ENCODE measurements at regions not wholly inside any gene's neighbourhood (a gene's known extent, or its start where the extent isn't known, plus 50 kb on each side); places are given as distances from the start of the nearest gene placed in this dataset.
"Not testable (repeated sequence)": the region's sequence is repeated elsewhere in the genome, so short reads cannot be mapped to it uniquely, and the experiment has no call there.

- DNase-seq = no peak
- no peaks in the 10 kb centered on the region for H3K9me3 Mint-ChIP-seq
- no peaks in the 10 kb centered on the region for H3K36me3 Mint-ChIP-seq (ENCODE audit: low read depth)
- H3K4me1 Mint-ChIP-seq (ENCODE audit: low read depth) = no peaks in the 10 kb centered on the region
- peaks cover 3% of the 10 kb centered on the region; the same call in 1 of the 2 replicates for H3K27me3 Mint-ChIP-seq (ENCODE audit: insufficient read depth)
- no peak overlapping the region for H3K4me3 Mint-ChIP-seq
- no peak for TF ChIP-seq CTCF (IDR thresholded peaks at IDR 0.05)
- no peak overlapping the region for H3K27ac Mint-ChIP-seq
Measured at GRCh38 chr5:67934976-67935375, 280.6 kb upstream of the PIK3R1 start.

- no peaks in the 10 kb centered on the region for H3K4me1 Mint-ChIP-seq (ENCODE audit: low read depth)
- H3K27ac Mint-ChIP-seq = no peak overlapping the region
- H3K36me3 Mint-ChIP-seq (ENCODE audit: low read depth) = no peaks in the 10 kb centered on the region
- no peaks in the 10 kb centered on the region; the same call in 1 of the 2 replicates for H3K27me3 Mint-ChIP-seq (ENCODE audit: insufficient read depth)
- no peak for TF ChIP-seq CTCF (IDR thresholded peaks at IDR 0.05)
- no peaks in the 10 kb centered on the region for H3K9me3 Mint-ChIP-seq
- no peak for DNase-seq
- no peak overlapping the region for H3K4me3 Mint-ChIP-seq
Measured at GRCh38 chr5:67925511-67925910, 290.0 kb upstream of the PIK3R1 start.

GRCh38 chr5:67921004-67921601 lies 294.5 kb upstream of the PIK3R1 start:
- no peak overlapping the region for H3K4me3 Mint-ChIP-seq
- no peaks in the 10 kb centered on the region for H3K9me3 Mint-ChIP-seq
- no peaks in the 10 kb centered on the region; the same call in 1 of the 2 replicates for H3K27me3 Mint-ChIP-seq (ENCODE audit: insufficient read depth)
- H3K4me1 Mint-ChIP-seq (ENCODE audit: low read depth) = no peaks in the 10 kb centered on the region
- no peak for TF ChIP-seq CTCF (IDR thresholded peaks at IDR 0.05)
- H3K27ac Mint-ChIP-seq = no peak overlapping the region
- no peaks in the 10 kb centered on the region for H3K36me3 Mint-ChIP-seq (ENCODE audit: low read depth)
- no peak for DNase-seq

GRCh38 chr5:67919532-67919931 lies 296.0 kb upstream of the PIK3R1 start:
- H3K9me3 Mint-ChIP-seq; H3K4me1 Mint-ChIP-seq (ENCODE audit: low read depth); H3K36me3 Mint-ChIP-seq (ENCODE audit: low read depth); H3K4me3 Mint-ChIP-seq; H3K27ac Mint-ChIP-seq; H3K27me3 Mint-ChIP-seq (ENCODE audit: insufficient read depth); DNase-seq: not testable (repeated sequence)

GRCh38 chr5:67917561-67917960 lies 298.0 kb upstream of the PIK3R1 start:
- Mint-ChIP-seq H3K36me3 (ENCODE audit: low read depth) (no peaks in the 10 kb centered on the region), H3K4me1 (ENCODE audit: low read depth) (no peaks in the 10 kb centered on the region), H3K27ac (no peak overlapping the region), H3K9me3 (no peaks in the 10 kb centered on the region), H3K27me3 (ENCODE audit: insufficient read depth) (peaks cover 3% of the 10 kb centered on the region), H3K4me3 (no peak overlapping the region)
- no peak for TF ChIP-seq CTCF (IDR thresholded peaks at IDR 0.05)
- DNase-seq = no peak

- Mint-ChIP-seq H3K4me1 (ENCODE audit: low read depth) (no peaks in the 10 kb centered on the region), H3K27ac (no peak overlapping the region), H3K36me3 (ENCODE audit: low read depth) (no peaks in the 10 kb centered on the region), H3K27me3 (ENCODE audit: insufficient read depth) (peaks cover 6% of the 10 kb centered on the region), H3K9me3 (no peaks in the 10 kb centered on the region), H3K4me3 (no peak overlapping the region)
- TF ChIP-seq CTCF (IDR thresholded peaks at IDR 0.05) = no peak
- no peak for DNase-seq
Measured at GRCh38 chr5:67910546-67910945, 305.0 kb upstream of the PIK3R1 start.

Measured in HFFc6 (cell line).